IMR-90 (cell line): ENCODE measurements at regions not wholly inside any gene's neighbourhood (a gene's known extent, or its start where the extent isn't known, plus 50 kb on each side); places are given as distances from the start of the nearest gene placed in this dataset.

ENCODE experiments used
- ATAC-seq: fragments of 200-7000 bp; cut with Tn5 transposase; 2 replicates; pipeline ENCODE4 v1.9.1; 2020; ENCODE audit warnings: low read depth, mild to moderate bottlenecking, moderate library complexity
- BruUV-seq: library from RNA; stranded (reverse); fragments of 400-500 nt; replicated peaks from 2 replicates; lab custom pipeline; 2021; lab: Mats Ljungman, UMichigan
- CTCF ChIA-PET: fragments of 300-600 bp; formaldehyde crosslinking; extraction: SDS; loops from one replicate; lab custom pipeline; 2021; ENCODE audit warnings: antibody characterized with exemption; lab: Yijun Ruan, JAX
- POLR2A ChIA-PET: fragments of 300-600 bp; sonication (Branson Sonifier 250); formaldehyde crosslinking; loops from one replicate; lab custom pipeline; 2022; ENCODE audit warnings: antibody characterized with exemption; ENCODE audit not compliant: unreplicated experiment; lab: Charles Lee
- DNase-seq: peaks from one replicate; pipeline ENCODE4 v3.0.0; 2013
- H2AFZ ChIP-seq: replicated peaks from 2 replicates; pipeline ENCODE3; 2013; ENCODE audit warnings: low read length, mild to moderate bottlenecking; ENCODE audit not compliant: poor library complexity
- H2AK5ac ChIP-seq: 2 replicates; pipeline ENCODE4 v1.6.1; 2013; ENCODE audit warnings: low read depth, low read length, inconsistent platforms
- H2AK9ac ChIP-seq: replicated peaks from 2 replicates; pipeline ENCODE3; 2013; ENCODE audit warnings: mild to moderate bottlenecking, low read depth, low read length, moderate library complexity; ENCODE audit not compliant: poor library complexity
- H2BK120ac ChIP-seq: 2 replicates; pipeline ENCODE4 v1.6.1; 2013; ENCODE audit warnings: low read depth, low read length, inconsistent platforms
- H2BK15ac ChIP-seq: 3 replicates; pipeline ENCODE4 v1.6.1; 2013; ENCODE audit warnings: low read depth, low read length, inconsistent platforms
- H2BK20ac ChIP-seq: 2 replicates; pipeline ENCODE4 v1.6.1; 2013; ENCODE audit warnings: low read depth, mild to moderate bottlenecking, inconsistent platforms, low read length, moderate library complexity
- H2BK5ac ChIP-seq: 2 replicates; pipeline ENCODE4 v1.6.1; 2013; ENCODE audit warnings: mild to moderate bottlenecking, low read depth, low read length, inconsistent platforms; ENCODE audit not compliant: poor library complexity, severe bottlenecking
- H3K14ac ChIP-seq: replicated peaks from 2 replicates; pipeline ENCODE4 v1.6.1; 2013; ENCODE audit warnings: low read depth, low read length, inconsistent platforms
- H3K18ac ChIP-seq: 2 replicates; pipeline ENCODE4 v1.6.1; 2013; ENCODE audit warnings: low read depth, low read length, control low read depth
- H3K23ac ChIP-seq: 2 replicates; pipeline ENCODE4 v1.6.1; 2013; ENCODE audit warnings: low read depth, low read length, inconsistent platforms
- H3K27ac ChIP-seq: 2 replicates; pipeline ENCODE4 v1.5.1; 2013; ENCODE audit warnings: mild to moderate bottlenecking, control low read depth, low read length; ENCODE audit not compliant: insufficient read depth
- H3K27me3 ChIP-seq: 2 replicates; pipeline ENCODE4 v1.6.1; 2013; ENCODE audit warnings: low read length; ENCODE audit not compliant: control insufficient read depth, insufficient read depth
- H3K36me3 ChIP-seq: 2 replicates; pipeline ENCODE4 v1.6.1; 2013; ENCODE audit warnings: low read length, mixed read lengths; ENCODE audit not compliant: control insufficient read depth, insufficient read depth
- H3K4ac ChIP-seq: 2 replicates; pipeline ENCODE4 v1.6.1; 2013; ENCODE audit warnings: low read depth, low read length, inconsistent platforms
- H3K4me1 ChIP-seq: 2 replicates; pipeline ENCODE4 v1.6.1; 2013; ENCODE audit warnings: low read length, mixed read lengths; ENCODE audit not compliant: control insufficient read depth, insufficient read depth
- H3K4me2 ChIP-seq: 2 replicates; pipeline ENCODE4 v1.6.1; 2013; ENCODE audit warnings: low read depth, mild to moderate bottlenecking, control low read depth, low read length, moderate library complexity
- H3K4me3 ChIP-seq: 2 replicates; pipeline ENCODE4 v1.5.1; 2013; ENCODE audit warnings: low read depth, mild to moderate bottlenecking, control low read depth, low read length, moderate library complexity; ENCODE audit not compliant: insufficient read depth
- H3K56ac ChIP-seq: 2 replicates; pipeline ENCODE4 v1.6.1; 2013; ENCODE audit warnings: low read length, inconsistent platforms; ENCODE audit not compliant: insufficient read depth; ENCODE audit errors: extremely low read depth
- H3K79me1 ChIP-seq, 2 experiments: 2 replicates each; pipeline ENCODE4 v1.6.1; 2013; ENCODE audit warnings: low read length in 2 of 2, inconsistent platforms in 1 of 2, low read depth in 1 of 2
- H3K9ac ChIP-seq: 2 replicates; pipeline ENCODE4 v1.6.1; 2013; ENCODE audit warnings: low read depth, low read length, control low read depth
- H3K9me1 ChIP-seq: 2 replicates; pipeline ENCODE4 v1.6.1; 2013; ENCODE audit warnings: low read length, inconsistent platforms; ENCODE audit not compliant: insufficient read depth
- H3K9me3 ChIP-seq: 2 replicates; pipeline ENCODE4 v1.6.1; 2013; ENCODE audit warnings: low read length; ENCODE audit not compliant: control insufficient read depth, insufficient read depth
- H4K20me1 ChIP-seq: 2 replicates; pipeline ENCODE4 v1.6.1; 2013; ENCODE audit warnings: low read length, inconsistent platforms; ENCODE audit not compliant: insufficient read depth
- H4K5ac ChIP-seq: 2 replicates; pipeline ENCODE4 v1.6.1; 2013; ENCODE audit warnings: mild to moderate bottlenecking, low read depth, low read length, control low read depth
- H4K8ac ChIP-seq, 2 experiments: 2 replicates each; pipeline ENCODE4 v1.6.1; 2013; ENCODE audit warnings: low read depth in 2 of 2, low read length in 2 of 2, control low read depth in 1 of 2, inconsistent platforms in 1 of 2
- H4K91ac ChIP-seq: 2 replicates; pipeline ENCODE4 v1.6.1; 2013; ENCODE audit warnings: low read depth, low read length, inconsistent platforms; ENCODE audit not compliant: insufficient read depth
- BHLHE40 ChIP-seq: fragments of 150-350 bp; IDR thresholded peaks from 2 replicates; pipeline ENCODE4 v1.6.1; 2016; ENCODE audit warnings: mild to moderate bottlenecking, low read depth, low read length
- CEBPB ChIP-seq: IDR thresholded peaks from 2 replicates; pipeline ENCODE4 v1.6.1; 2012; ENCODE audit warnings: low read depth, low read length, improper control_type of control experiment
- FOS ChIP-seq: fragments of 150-350 bp; IDR thresholded peaks from 2 replicates; pipeline ENCODE4 v1.6.1; 2016; ENCODE audit warnings: low read depth, low read length
- MAZ ChIP-seq: IDR thresholded peaks from 2 replicates; pipeline ENCODE4 v1.6.1; 2012; ENCODE audit warnings: low read depth, mild to moderate bottlenecking, low read length, improper control_type of control experiment, moderate library complexity, borderline replicate concordance
- POLR2A ChIP-seq: IDR thresholded peaks from 2 replicates; pipeline ENCODE4 v1.6.1; 2012; ENCODE audit warnings: mild to moderate bottlenecking, low read depth, low read length
- RCOR1 ChIP-seq: IDR thresholded peaks from 2 replicates; pipeline ENCODE4 v1.6.1; 2012; ENCODE audit warnings: mild to moderate bottlenecking, low read length, improper control_type of control experiment; ENCODE audit not compliant: insufficient replicate concordance
- RFX5 ChIP-seq: IDR thresholded peaks from 2 replicates; pipeline ENCODE4 v1.8.0; 2012; ENCODE audit warnings: low read depth, mild to moderate bottlenecking, low read length, moderate library complexity
- WGBS, 2 experiments: methylation state at CpG; one replicate each; pipeline versions ENCODE4 v1.1.5 to v1.1.7; 2013; ENCODE audit warnings: missing lambda C conversion rate in 2 of 2; ENCODE audit not compliant: insufficient read length in 1 of 2; ENCODE audit errors: extremely low coverage in 2 of 2; 5-methylcytosine and 5-hydroxymethylcytosine counted together
- dilution Hi-C: fragments of 300-500 bp; cut with HindIII; formaldehyde crosslinking; loops from one replicate; pipeline ENCODE4 v1.14.3; 2018; ENCODE audit warnings: low sequenced_read_pairs; ENCODE audit not compliant: unreplicated experiment
- in situ Hi-C: fragments of 300-500 bp; cut with MboI; formaldehyde crosslinking; loops from 3 replicates; pipeline ENCODE4 v1.14.3; 2019; ENCODE audit warnings: low sequenced_read_pairs, inconsistent platforms, mixed read lengths
- intact Hi-C: fragments of 100-400 bp; cut with micrococcal nuclease; formaldehyde crosslinking; loops from 2 replicates; pipeline ENCODE4 v1.10.0; 2022
- TF ChIP-seq, protein P1 (sequence below): conservative IDR thresholded peaks from 2 replicates; pipeline ENCODE4 v1.5.1; 2012; ENCODE audit warnings: mild to moderate bottlenecking, low read depth, low read length, improper control_type of control experiment
- TF ChIP-seq, protein P2 (sequence below): fragments of 150-350 bp; IDR thresholded peaks from 2 replicates; pipeline ENCODE4 v1.6.1; 2017; ENCODE audit warnings: mild to moderate bottlenecking, antibody characterized with exemption, low read length, low read depth
- TF ChIP-seq, protein P3 (sequence below): fragments of 150-350 bp; IDR thresholded peaks from 2 replicates; pipeline ENCODE4 v1.6.1; 2016; ENCODE audit warnings: low read depth, mild to moderate bottlenecking, low read length, moderate library complexity, borderline replicate concordance

DNA sequence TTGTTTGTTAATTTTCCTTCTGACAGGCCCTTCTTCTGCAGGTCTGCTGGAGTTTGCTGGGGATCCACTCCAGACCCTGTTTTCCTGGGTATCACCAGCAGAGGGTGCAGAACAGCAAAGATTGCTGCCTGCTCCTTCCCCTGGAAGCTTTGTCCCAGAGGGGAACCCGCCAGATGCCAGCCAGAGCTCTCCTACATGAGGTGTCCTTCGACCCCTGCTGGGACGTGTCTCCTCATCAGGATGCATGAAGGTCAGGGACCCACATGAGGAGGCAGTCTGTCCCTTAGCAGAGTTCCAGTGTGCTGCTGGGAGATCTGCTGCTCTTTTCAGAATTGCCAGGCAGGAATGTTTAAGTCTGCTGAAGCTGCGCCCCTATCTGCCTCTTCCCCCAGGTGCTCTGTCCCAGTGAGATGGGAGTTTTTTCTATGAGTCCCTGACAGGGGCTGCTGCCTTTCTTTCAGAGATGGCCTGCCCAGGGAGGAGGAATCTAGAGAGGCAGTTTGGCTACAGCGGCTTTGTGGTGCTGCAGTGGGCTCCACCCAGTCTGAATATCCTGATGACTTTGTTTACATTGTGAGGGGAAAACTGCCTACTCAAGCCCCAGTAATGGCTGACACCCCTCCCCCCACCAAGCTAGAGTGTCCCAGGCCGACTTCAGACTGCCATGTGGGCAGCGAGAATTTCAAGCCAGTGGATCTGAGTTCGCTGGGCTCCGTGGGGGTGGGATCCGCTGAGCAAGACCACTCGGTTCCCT lies 772.0 kb upstream of the FAM174A start:
- no peak overlapping the region for H3K14ac ChIP-seq
- TF ChIP-seq RCOR1 (no peak), CEBPB (no peak), POLR2A (no peak), BHLHE40 (no peak), RFX5 (no peak), MAZ (no peak), FOS (no peak)
- TF ChIP-seq, protein P1, sequence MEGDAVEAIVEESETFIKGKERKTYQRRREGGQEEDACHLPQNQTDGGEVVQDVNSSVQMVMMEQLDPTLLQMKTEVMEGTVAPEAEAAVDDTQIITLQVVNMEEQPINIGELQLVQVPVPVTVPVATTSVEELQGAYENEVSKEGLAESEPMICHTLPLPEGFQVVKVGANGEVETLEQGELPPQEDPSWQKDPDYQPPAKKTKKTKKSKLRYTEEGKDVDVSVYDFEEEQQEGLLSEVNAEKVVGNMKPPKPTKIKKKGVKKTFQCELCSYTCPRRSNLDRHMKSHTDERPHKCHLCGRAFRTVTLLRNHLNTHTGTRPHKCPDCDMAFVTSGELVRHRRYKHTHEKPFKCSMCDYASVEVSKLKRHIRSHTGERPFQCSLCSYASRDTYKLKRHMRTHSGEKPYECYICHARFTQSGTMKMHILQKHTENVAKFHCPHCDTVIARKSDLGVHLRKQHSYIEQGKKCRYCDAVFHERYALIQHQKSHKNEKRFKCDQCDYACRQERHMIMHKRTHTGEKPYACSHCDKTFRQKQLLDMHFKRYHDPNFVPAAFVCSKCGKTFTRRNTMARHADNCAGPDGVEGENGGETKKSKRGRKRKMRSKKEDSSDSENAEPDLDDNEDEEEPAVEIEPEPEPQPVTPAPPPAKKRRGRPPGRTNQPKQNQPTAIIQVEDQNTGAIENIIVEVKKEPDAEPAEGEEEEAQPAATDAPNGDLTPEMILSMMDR = no peak
- TF ChIP-seq, protein P2, sequence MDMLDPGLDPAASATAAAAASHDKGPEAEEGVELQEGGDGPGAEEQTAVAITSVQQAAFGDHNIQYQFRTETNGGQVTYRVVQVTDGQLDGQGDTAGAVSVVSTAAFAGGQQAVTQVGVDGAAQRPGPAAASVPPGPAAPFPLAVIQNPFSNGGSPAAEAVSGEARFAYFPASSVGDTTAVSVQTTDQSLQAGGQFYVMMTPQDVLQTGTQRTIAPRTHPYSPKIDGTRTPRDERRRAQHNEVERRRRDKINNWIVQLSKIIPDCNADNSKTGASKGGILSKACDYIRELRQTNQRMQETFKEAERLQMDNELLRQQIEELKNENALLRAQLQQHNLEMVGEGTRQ = no peak
- TF ChIP-seq, protein P3, sequence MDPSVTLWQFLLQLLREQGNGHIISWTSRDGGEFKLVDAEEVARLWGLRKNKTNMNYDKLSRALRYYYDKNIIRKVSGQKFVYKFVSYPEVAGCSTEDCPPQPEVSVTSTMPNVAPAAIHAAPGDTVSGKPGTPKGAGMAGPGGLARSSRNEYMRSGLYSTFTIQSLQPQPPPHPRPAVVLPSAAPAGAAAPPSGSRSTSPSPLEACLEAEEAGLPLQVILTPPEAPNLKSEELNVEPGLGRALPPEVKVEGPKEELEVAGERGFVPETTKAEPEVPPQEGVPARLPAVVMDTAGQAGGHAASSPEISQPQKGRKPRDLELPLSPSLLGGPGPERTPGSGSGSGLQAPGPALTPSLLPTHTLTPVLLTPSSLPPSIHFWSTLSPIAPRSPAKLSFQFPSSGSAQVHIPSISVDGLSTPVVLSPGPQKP = no peak
- no peaks in the 10 kb centered on the region for H3K79me1 ChIP-seq
- ATAC-seq (no peak), DNase-seq (no peak)
- H3K9me3 ChIP-seq = peaks cover 10% of the 10 kb centered on the region
- dilution Hi-C loops (no loop called here), in situ Hi-C loops (no loop called here), intact Hi-C loops (no loop called here)
- POLR2A ChIA-PET = no interaction called here
- no peaks in the 10 kb centered on the region for H3K36me3 ChIP-seq
- no peak overlapping the region for H2BK15ac ChIP-seq
- H3K18ac ChIP-seq = no peak overlapping the region
- no peak overlapping the region for H3K4ac ChIP-seq
- no peak overlapping the region for H2BK20ac ChIP-seq
- BruUV-seq = no TSS peak
- no peak overlapping the region for H3K4me3 ChIP-seq
- H2BK120ac ChIP-seq = no peak overlapping the region
- CTCF ChIA-PET = no interaction called here
- H4K91ac ChIP-seq = no peak overlapping the region
- no peak overlapping the region for H3K9ac ChIP-seq
- no peak overlapping the region for H2AFZ ChIP-seq
- no peak overlapping the region for H2BK5ac ChIP-seq
- no peak overlapping the region for H4K8ac ChIP-seq
- H3K9me1 ChIP-seq = no peaks in the 10 kb centered on the region
- no peak overlapping the region for H3K23ac ChIP-seq
- no peak overlapping the region for H3K56ac ChIP-seq
- H3K4me2 ChIP-seq = no peak overlapping the region
- no peaks in the 10 kb centered on the region for H3K4me1 ChIP-seq
- no peak overlapping the region for H3K27ac ChIP-seq
- H2AK9ac ChIP-seq = no peak overlapping the region
- H4K20me1 ChIP-seq = no peaks in the 10 kb centered on the region
- H3K27me3 ChIP-seq = no peaks in the 10 kb centered on the region
- no peak overlapping the region for H2AK5ac ChIP-seq
- 93% methylated on average over 5 of the region's 11 CpGs; no CpG with 5 or more reads in 1 of the 2 experiments for WGBS, 2 experiments
- H4K5ac ChIP-seq = no peak overlapping the region
